HG03571 (cell line): ENCODE measurements at regions not wholly inside any gene's neighbourhood (a gene's known extent, or its start where the extent isn't known, plus 50 kb on each side); places are given as distances from the start of the nearest gene placed in this dataset.

Source experiments
- ATAC-seq: cut with Tn5 transposase; IDR thresholded peaks from one replicate; pipeline ENCODE4 v1.9.1; 2021; ENCODE audit not compliant: unreplicated experiment

- no peak for ATAC-seq
Measured at GRCh38 chr16:64313726-64314125, 808.1 kb downstream of the CDH11 start.

- no peak for ATAC-seq
Measured at GRCh38 chr16:64312980-64313379, 808.9 kb downstream of the CDH11 start.

- ATAC-seq, result no peak
Measured at GRCh38 chr16:64312292-64312691, 809.6 kb downstream of the CDH11 start.

GRCh38 chr16:64311241-64311640, 810.6 kb downstream of the CDH11 start:
- no peak for ATAC-seq

GRCh38 chr16:64309398-64310110, 812.3 kb downstream of the CDH11 start:
- ATAC-seq, result no peak

GRCh38 chr16:64308721-64309120, 813.1 kb downstream of the CDH11 start:
- no peak for ATAC-seq

- ATAC-seq, result no peak
Measured at GRCh38 chr16:64307431-64307830, 814.4 kb downstream of the CDH11 start.

GRCh38 chr16:64305663-64306062, 816.2 kb downstream of the CDH11 start:
- ATAC-seq, result no peak

- ATAC-seq, result no peak
Measured at GRCh38 chr16:64304951-64305350, 816.9 kb downstream of the CDH11 start.

- no peak for ATAC-seq
Measured at GRCh38 chr16:64304396-64304795, 817.5 kb downstream of the CDH11 start.

GRCh38 chr16:64297863-64298600, 823.8 kb downstream of the CDH11 start:
- ATAC-seq, result no peak

- ATAC-seq, result no peak
Measured at GRCh38 chr16:64295466-64295865, 826.4 kb downstream of the CDH11 start.

GRCh38 chr16:64292953-64293352, 828.9 kb downstream of the CDH11 start:
- no peak for ATAC-seq

GRCh38 chr16:64292161-64292560, 829.7 kb downstream of the CDH11 start:
- no peak for ATAC-seq

- no peak for ATAC-seq
Measured at GRCh38 chr16:64290461-64290860, 831.4 kb downstream of the CDH11 start.

GRCh38 chr16:64287655-64288528, 834.0 kb downstream of the CDH11 start:
- no peak for ATAC-seq

GRCh38 chr16:64282181-64282580, 839.7 kb downstream of the CDH11 start:
- ATAC-seq, result no peak

- ATAC-seq, result no peak
Measured at GRCh38 chr16:64280317-64280716, 841.5 kb downstream of the CDH11 start.

GRCh38 chr16:64278196-64278595, 843.7 kb downstream of the CDH11 start:
- ATAC-seq, result no peak

GRCh38 chr16:64276646-64277045, 845.2 kb downstream of the CDH11 start:
- ATAC-seq, result no peak

- ATAC-seq, result no peak
Measured at GRCh38 chr16:64272028-64272427, 849.8 kb downstream of the CDH11 start.

GRCh38 chr16:64269756-64270155, 852.1 kb downstream of the CDH11 start:
- no peak for ATAC-seq
